ENCODE measurements at regions not wholly inside any gene's neighbourhood (a gene's known extent, or its start where the extent isn't known, plus 50 kb on each side); places are given as distances from the start of the nearest gene placed in this dataset.
"Not testable (repeated sequence)": the region's sequence is repeated elsewhere in the genome, so short reads cannot be mapped to it uniquely, and the experiment has no call there.

- no peak for DNase-seq (ENCODE audit: low spot score)
- in situ Hi-C loops (cut with HindIII; ENCODE audit: low sequenced_read_pairs): no loop called here
Measured at GRCh38 chrX:13955975-13956374, 73.7 kb downstream of the GEMIN8 start.

DNA sequence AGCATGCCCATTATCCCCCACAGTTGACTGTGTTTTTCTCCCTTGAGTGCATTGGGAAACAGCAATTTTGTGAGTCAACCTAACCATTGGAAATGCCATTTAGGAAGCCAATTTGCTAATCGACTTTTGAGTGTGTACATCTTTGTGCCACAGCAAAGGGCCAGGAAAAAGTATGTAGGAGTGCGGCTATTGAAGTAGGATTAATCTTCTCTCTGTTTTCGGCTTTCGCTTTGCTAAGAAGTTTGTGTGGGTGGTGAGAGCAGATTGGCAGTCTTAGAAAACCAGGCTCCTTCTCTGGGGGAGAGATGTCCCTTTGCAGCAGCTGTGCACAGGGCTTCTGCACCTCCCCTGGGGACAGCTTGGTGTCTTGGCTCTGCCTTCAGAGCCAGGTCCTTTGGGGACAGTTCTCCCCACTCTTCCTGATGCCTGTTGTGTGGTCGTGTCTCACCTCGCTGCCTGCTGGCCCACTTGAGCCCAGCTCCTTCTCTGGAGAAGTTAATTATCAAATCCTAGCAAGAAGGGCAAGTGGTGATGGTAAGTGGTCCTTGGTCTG, 74.5 kb downstream of the GEMIN8 start:
- in situ Hi-C loops (cut with HindIII; ENCODE audit: low sequenced_read_pairs): no loop called here
- no peak for DNase-seq (ENCODE audit: low spot score)

GRCh38 chrX:13952581-13952980, 77.1 kb downstream of the GEMIN8 start:
- in situ Hi-C loops (cut with HindIII; ENCODE audit: low sequenced_read_pairs): no loop called here
- no peak for DNase-seq (ENCODE audit: low spot score)

DNA sequence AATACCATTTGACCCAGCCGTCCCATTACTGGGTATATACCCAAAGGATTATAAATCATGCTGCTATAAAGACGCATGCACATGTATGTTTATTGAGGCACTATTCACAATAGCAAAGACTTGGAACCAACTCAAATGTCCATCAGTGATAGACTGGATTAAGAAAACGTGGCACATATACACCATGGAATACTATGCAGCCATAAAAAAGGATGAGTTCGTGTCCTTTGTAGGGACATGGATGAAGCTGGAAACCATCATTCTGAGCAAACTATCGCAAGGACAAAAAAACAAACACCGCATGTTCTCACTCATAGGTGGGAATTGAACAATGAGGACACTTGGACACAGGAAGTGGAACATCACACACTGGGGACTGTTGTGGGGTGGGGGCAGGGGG, 83.5 kb downstream of the GEMIN8 start:
- DNase-seq (ENCODE audit: low spot score); in situ Hi-C loops (cut with HindIII; ENCODE audit: low sequenced_read_pairs): not testable (repeated sequence)

DNA sequence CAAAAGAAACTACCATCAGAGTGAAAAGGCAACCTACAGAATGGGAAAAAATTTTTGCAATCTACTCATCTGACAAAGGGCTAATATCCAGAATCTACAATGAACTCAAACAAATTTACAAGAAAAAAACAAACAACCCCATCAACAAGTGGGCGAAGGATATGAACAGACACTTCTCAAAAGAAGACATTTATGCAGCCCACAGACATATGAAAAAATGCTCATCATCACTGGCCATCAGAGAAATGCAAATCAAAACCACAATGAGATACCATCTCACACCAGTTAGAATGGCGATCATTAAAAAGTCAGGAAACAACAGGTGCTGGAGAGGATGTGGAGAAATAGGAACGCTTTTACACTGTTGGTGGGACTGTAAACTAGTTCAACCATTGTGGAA, 83.9 kb downstream of the GEMIN8 start:
- in situ Hi-C loops (cut with HindIII; ENCODE audit: low sequenced_read_pairs); DNase-seq (ENCODE audit: low spot score): not testable (repeated sequence)

DNA sequence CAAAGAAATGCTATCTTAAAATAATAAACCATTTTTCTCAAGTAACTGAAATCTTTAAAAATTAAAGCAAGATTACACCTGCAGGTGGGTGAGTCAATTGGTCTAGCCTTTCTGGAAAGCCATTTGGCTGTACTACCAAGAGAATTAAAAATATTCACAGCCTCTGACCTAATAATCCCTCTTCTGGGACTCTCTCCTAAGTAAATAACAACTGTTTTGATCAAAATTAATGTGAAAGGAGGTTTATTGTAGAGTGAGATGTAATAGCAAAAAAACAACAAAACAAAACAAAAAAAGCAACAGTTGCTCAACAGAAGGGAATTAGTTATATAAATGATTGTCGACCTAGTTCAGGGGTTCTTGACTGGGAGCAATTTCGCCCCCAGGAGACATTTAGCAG, 89.0 kb downstream of the GEMIN8 start:
- no peak for DNase-seq (ENCODE audit: low spot score)
- in situ Hi-C loops (cut with HindIII; ENCODE audit: low sequenced_read_pairs): no loop called here

GRCh38 chrX:13939741-13940597, 89.7 kb downstream of the GEMIN8 start:
- peak; percentile 63 for DNase-seq (ENCODE audit: low spot score)
- in situ Hi-C loops (cut with HindIII; ENCODE audit: low sequenced_read_pairs): no loop called here

DNA sequence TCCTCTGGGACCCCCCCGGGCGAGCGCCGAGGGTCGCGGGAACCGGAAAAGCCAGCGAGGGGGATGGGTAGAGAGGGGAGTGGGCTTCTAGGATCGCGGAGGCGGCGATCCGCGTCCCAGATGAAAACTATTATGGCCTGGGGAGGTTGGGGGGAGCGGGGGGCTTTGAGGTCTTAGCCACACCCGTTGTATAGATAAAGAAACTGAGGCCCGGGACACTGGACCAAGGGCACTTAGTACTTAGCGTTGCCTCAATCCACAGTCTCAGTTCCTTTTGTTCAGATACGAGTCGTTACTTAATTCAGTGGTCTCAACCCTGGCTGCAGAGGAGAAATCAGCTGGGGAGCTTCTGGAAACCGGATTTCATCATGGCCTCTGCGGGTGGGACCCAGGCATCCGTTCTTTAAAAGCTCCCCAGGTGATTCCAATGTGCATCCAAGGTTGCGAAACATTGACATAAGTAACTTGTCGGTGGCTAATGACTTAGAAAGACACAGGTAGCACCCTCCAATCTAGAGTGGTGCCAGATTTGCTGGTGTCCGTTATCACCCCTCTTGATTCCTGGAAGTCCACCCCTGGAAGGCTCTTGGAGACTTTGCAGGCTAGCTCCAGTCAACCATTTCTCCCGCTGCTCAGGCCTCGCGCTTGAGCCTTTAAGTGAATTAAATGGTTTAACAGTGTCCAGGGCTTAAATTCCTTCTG, 90.7 kb downstream of the GEMIN8 start:
- peak; percentile 68 for DNase-seq (ENCODE audit: low spot score)
- in situ Hi-C loops (cut with HindIII; ENCODE audit: low sequenced_read_pairs): no loop called here

GRCh38 chrX:13938051-13938828, 91.5 kb downstream of the GEMIN8 start:
- in situ Hi-C loops (cut with HindIII; ENCODE audit: low sequenced_read_pairs): no loop called here
- peak; percentile 19 for DNase-seq (ENCODE audit: low spot score)

DNA sequence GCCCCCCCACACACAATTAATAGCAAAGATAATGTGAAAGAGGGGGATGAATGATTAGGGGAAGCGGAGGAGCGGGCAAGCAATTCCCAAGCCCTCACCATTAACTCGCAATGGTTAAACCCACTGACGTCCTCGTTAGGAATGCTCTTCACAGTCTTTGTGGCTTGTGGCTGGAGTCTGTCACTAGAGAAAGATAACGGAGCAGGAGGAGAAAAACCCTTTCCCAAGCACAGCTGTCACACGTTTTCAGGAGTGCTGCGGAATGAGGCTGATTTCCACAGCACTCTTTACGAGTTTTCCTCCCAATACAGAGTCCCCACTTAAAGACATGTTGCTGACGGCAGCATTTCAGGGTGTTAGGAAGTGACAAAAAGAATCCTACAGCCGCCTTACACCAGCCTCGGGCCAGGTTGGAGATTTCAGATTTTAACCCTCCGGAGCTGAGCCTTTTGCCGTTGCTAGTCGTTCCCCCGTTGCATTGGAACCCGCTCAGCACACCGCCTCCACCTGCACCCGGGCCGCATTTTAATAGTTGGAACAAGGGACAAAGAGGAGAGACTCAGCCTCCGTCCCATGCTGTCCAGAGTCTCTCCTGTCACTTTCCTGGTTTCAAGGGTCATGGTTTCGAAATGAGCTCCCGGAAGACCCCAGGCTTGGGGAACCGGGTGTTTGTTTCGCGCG, 92.2 kb downstream of the GEMIN8 start:
- in situ Hi-C loops (cut with HindIII; ENCODE audit: low sequenced_read_pairs): no loop called here
- DNase-seq (ENCODE audit: low spot score): peak; percentile 29

GRCh38 chrX:13936521-13937225, 93.0 kb downstream of the GEMIN8 start:
- DNase-seq (ENCODE audit: low spot score): no peak
- in situ Hi-C loops (cut with HindIII; ENCODE audit: low sequenced_read_pairs): no loop called here

DNA sequence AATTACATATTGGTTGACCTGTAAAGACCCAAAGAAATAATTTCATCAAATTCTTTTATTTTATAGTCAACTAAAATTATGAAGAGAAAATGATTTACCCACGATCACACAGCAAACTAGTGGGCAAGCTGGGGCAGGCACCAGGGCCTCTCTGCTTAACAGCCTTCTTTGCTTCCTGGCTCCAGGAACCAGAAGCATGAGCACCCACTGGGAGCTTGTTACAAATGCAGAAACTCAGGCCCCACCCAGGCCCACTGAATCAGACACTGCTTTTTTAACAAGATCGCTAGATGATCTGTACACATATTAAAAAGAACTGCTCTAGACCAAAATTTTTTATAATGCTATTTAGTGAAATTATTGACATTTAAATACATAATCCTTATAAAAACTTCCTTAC, 95.0 kb downstream of the GEMIN8 start:
- in situ Hi-C loops (cut with HindIII; ENCODE audit: low sequenced_read_pairs): no loop called here
- no peak for DNase-seq (ENCODE audit: low spot score)

- no peak for DNase-seq (ENCODE audit: low spot score)
- in situ Hi-C loops (cut with HindIII; ENCODE audit: low sequenced_read_pairs): no loop called here
Measured at GRCh38 chrX:13933851-13934250, 95.8 kb downstream of the GEMIN8 start.

DNA sequence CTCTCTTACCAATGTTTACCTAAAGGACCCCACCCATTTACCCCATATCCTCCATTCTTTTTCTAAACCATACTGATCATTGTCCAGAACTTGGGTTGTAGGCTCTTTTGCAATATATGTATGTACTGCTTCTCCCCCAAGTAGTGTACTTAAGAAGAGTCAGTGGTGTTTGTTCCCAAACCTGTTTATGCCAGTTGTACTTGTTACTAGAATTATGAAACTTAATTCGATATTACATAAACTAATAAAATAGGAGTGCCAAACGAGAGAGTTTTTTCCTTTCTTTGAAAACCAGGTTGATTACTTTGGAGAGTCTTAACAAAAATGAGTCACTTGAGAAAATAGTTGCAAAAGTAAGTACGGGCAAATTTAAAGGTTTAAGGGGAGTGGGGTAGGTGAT, 96.3 kb downstream of the GEMIN8 start:
- in situ Hi-C loops (cut with HindIII; ENCODE audit: low sequenced_read_pairs): no loop called here

GRCh38 chrX:13932416-13932815, 97.3 kb downstream of the GEMIN8 start:
- in situ Hi-C loops (cut with HindIII; ENCODE audit: low sequenced_read_pairs): no loop called here
- DNase-seq (ENCODE audit: low spot score): peak; percentile 8

More for the DNA sequence above, 96.3 kb downstream of the GEMIN8 start:
- no peak for DNase-seq (ENCODE audit: low spot score)

DNA sequence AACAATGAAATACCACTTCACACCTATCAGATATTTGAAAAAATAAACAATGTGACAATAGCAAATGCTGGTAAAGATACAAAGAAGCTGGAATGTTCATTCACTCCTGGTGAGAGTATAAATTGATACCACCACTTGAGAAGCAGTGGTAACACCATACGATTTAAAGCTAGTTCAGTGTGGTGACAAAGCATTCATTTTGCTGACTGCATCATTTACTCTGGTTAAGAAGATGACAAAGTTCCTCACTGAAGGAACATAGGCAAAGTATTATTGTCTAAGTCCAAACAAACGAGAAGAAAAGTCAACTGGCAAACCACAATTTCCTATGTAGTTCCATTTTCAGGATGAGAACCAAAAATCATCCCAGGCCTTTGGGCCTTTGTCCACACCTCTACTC, 102.5 kb downstream of the GEMIN8 start:
- in situ Hi-C loops (cut with HindIII; ENCODE audit: low sequenced_read_pairs): no loop called here

GRCh38 chrX:13923845-13924244, 105.8 kb downstream of the GEMIN8 start:
- DNase-seq (ENCODE audit: low spot score): no peak
- in situ Hi-C loops (cut with HindIII; ENCODE audit: low sequenced_read_pairs): no loop called here

More for the DNA sequence above, 102.5 kb downstream of the GEMIN8 start:
- DNase-seq (ENCODE audit: low spot score): no peak

DNA sequence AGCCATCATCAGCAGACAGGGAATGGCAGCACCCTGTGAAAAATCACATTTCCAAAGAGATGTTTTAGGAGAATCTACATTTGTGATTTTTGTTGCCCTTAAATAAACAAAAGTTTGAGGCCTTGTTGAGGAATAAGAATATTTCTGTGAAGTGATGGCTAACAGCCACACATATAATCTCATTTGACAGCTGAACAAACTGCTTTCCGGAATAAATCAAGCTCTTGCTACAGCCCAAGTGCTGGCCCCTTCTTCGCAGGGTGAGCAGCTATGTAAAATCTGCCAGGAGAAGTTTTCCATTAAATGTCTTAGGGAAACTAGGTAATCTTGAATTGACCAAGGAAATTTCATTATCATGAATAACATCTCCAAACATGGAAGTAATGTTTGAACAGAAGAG, 106.4 kb upstream of the GPM6B start:
- DNase-seq (ENCODE audit: low spot score): no peak
- in situ Hi-C loops (cut with HindIII; ENCODE audit: low sequenced_read_pairs): no loop called here
